Activated T-cell treated with anti-CD3 and anti-CD28 coated beads, Interleukin-2, amount 50 U/mL, for 72 hours (primary cell): ENCODE measurements at regions not wholly inside any gene's neighbourhood (a gene's known extent, or its start where the extent isn't known, plus 50 kb on each side); places are given as distances from the start of the nearest gene placed in this dataset.
A peak's percentile ranks its signal among the peaks of the same experiment; 100 is the strongest.

Source experiments
- ATAC-seq, 2 donors: fragments of 150-1000 bp; cut with Tn5 transposase; replicated peaks in 1 of 2; 2 replicates each; pipeline ENCODE4 v1.10.0; 2021; ENCODE audit warnings: moderate library complexity in 2 of 2, mild to moderate bottlenecking in 1 of 2
- DNase-seq, 2 donors: peaks; one replicate each; pipeline ENCODE4 v3.0.0; 2021 to 2022; ENCODE audit warnings: mixed read lengths in 1 of 2
- H3K27ac Mint-ChIP-seq: one replicate; pipeline ENCODE4 v1.8.0; 2022; ENCODE audit warnings: mild to moderate bottlenecking, moderate library complexity, mixed read lengths
- H3K27me3 Mint-ChIP-seq: one replicate; pipeline ENCODE4 v1.8.0; 2022; ENCODE audit warnings: low read depth, mixed read lengths
- H3K36me3 Mint-ChIP-seq, 2 donors: one replicate each; pipeline ENCODE4 v1.8.0; 2022; ENCODE audit warnings: mixed read lengths in 2 of 2, mild to moderate bottlenecking in 1 of 2; ENCODE audit not compliant: insufficient read depth in 2 of 2
- H3K4me1 Mint-ChIP-seq: one replicate; pipeline ENCODE4 v1.8.0; 2022; ENCODE audit warnings: low read depth, mixed read lengths
- H3K4me3 Mint-ChIP-seq, 2 donors: one replicate each; pipeline ENCODE4 v1.8.0; 2022; ENCODE audit warnings: mild to moderate bottlenecking in 2 of 2, mixed read lengths in 2 of 2, moderate library complexity in 2 of 2
- H3K9me3 Mint-ChIP-seq, 2 donors: one replicate each; pipeline ENCODE4 v1.8.0; 2022; ENCODE audit warnings: mixed read lengths in 2 of 2

DNA sequence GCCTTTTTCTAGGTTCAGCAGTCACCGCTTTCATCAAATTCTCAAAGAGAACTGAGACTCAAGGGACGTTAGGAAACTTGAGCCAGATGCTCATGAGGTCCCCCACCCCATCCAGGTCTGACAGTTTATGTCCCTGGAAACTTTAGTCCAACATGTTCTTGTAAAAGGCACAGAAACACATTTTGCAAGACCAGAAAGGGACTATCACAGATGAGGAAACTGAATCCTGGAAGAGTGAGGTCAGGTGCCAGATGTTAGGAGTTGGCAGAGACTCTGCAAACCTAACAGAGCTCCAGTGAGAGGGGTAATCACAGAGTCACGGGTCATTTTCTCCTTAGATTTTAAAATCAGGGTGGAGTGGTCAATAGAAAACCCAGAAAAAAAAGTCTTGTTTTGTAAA lies 76.6 kb downstream of the RDH14 start:
- Mint-ChIP-seq H3K36me3 (no peaks in the 10 kb centered on the region), H3K27ac (no peak overlapping the region), H3K4me3 (no peak overlapping the region), H3K27me3 (peaks cover 8% of the 10 kb centered on the region), H3K4me1 (no peaks in the 10 kb centered on the region), H3K9me3 (no peaks in the 10 kb centered on the region)
- no peak for ATAC-seq
- no peak for DNase-seq

- Mint-ChIP-seq H3K27me3 (peaks cover 8% of the 10 kb centered on the region), H3K9me3 (no peaks in the 10 kb centered on the region), H3K27ac (no peak overlapping the region), H3K36me3 (no peaks in the 10 kb centered on the region), H3K4me3 (no peak overlapping the region), H3K4me1 (no peaks in the 10 kb centered on the region)
- ATAC-seq (no peak), DNase-seq (no peak)
These were observed 77.8 kb downstream of the RDH14 start for GRCh38 chr2:18482666-18483065.

- DNase-seq (no peak), ATAC-seq (no peak)
- H3K4me3 Mint-ChIP-seq = no peak overlapping the region
- peaks cover 8% of the 10 kb centered on the region for H3K27me3 Mint-ChIP-seq
- H3K27ac Mint-ChIP-seq = no peak overlapping the region
- no peaks in the 10 kb centered on the region for H3K9me3 Mint-ChIP-seq
- no peaks in the 10 kb centered on the region for H3K4me1 Mint-ChIP-seq
- H3K36me3 Mint-ChIP-seq = no peaks in the 10 kb centered on the region
These were observed 80.5 kb downstream of the RDH14 start for GRCh38 chr2:18479947-18480369.

- Mint-ChIP-seq H3K9me3 (no peaks in the 10 kb centered on the region), H3K27ac (no peak overlapping the region), H3K36me3 (no peaks in the 10 kb centered on the region), H3K4me3 (no peak overlapping the region), H3K4me1 (no peaks in the 10 kb centered on the region), H3K27me3 (no peaks in the 10 kb centered on the region)
- DNase-seq = no peak
- no peak for ATAC-seq
These were observed 83.2 kb downstream of the RDH14 start for GRCh38 chr2:18477293-18477692.

- no peaks in the 10 kb centered on the region for H3K9me3 Mint-ChIP-seq
- H3K36me3 Mint-ChIP-seq = no peaks in the 10 kb centered on the region
- no peak overlapping the region for H3K27ac Mint-ChIP-seq
- ATAC-seq (no peak), DNase-seq (no peak)
- H3K27me3 Mint-ChIP-seq = no peaks in the 10 kb centered on the region
- H3K4me3 Mint-ChIP-seq = no peak overlapping the region
- no peaks in the 10 kb centered on the region for H3K4me1 Mint-ChIP-seq
These were observed 84.0 kb downstream of the RDH14 start for GRCh38 chr2:18476484-18476883.

DNA sequence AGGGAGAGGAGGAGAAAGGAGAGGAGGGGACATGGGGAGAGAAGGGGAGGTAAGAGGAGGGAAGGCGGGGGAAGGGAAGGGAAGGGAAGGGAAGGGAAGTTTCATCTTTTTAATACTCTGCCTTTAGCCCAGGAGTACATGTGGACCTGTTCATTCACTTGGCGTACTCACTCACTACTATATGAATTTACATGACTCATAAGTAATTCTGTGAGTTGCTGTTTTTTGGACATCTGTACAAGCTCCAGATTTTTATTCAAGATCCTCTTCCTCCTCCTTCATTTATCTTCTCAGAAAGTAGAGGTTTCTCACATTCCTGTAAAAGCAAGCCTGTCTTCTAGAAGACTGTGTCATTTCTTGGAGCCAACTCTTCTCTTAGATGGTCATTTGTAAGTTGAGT lies 84.6 kb downstream of the RDH14 start:
- no peaks in the 10 kb centered on the region for H3K9me3 Mint-ChIP-seq
- H3K27me3 Mint-ChIP-seq = peaks cover 4% of the 10 kb centered on the region
- no peaks in the 10 kb centered on the region for H3K36me3 Mint-ChIP-seq
- ATAC-seq (no peak), DNase-seq (no peak)
- no peaks in the 10 kb centered on the region for H3K4me1 Mint-ChIP-seq
- no peak overlapping the region for H3K4me3 Mint-ChIP-seq
- no peak overlapping the region for H3K27ac Mint-ChIP-seq

DNA sequence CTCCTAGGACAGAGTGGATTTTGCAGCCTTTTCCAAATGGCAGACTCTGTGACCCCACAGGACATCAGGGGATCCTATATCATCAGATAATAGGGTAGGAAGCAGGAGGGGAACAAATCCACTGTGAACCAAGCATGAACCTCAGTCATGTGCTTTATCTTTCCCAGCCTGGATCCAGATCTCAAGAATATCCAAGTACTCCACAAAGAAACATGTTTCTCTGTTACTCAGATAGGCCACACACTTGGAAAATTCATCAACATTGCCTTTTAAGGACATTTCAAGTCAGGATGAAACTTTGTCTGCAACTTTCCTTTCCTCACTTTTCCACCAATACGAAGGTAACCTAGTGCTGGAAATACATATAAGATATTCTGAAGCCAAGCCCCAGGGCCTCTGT lies 85.8 kb downstream of the RDH14 start:
- peaks cover 6% of the 10 kb centered on the region for H3K27me3 Mint-ChIP-seq
- H3K9me3 Mint-ChIP-seq = no peaks in the 10 kb centered on the region
- no peak overlapping the region for H3K27ac Mint-ChIP-seq
- H3K36me3 Mint-ChIP-seq = no peaks in the 10 kb centered on the region
- no peaks in the 10 kb centered on the region for H3K4me1 Mint-ChIP-seq
- DNase-seq = no peak
- H3K4me3 Mint-ChIP-seq = no peak overlapping the region
- no peak for ATAC-seq

DNA sequence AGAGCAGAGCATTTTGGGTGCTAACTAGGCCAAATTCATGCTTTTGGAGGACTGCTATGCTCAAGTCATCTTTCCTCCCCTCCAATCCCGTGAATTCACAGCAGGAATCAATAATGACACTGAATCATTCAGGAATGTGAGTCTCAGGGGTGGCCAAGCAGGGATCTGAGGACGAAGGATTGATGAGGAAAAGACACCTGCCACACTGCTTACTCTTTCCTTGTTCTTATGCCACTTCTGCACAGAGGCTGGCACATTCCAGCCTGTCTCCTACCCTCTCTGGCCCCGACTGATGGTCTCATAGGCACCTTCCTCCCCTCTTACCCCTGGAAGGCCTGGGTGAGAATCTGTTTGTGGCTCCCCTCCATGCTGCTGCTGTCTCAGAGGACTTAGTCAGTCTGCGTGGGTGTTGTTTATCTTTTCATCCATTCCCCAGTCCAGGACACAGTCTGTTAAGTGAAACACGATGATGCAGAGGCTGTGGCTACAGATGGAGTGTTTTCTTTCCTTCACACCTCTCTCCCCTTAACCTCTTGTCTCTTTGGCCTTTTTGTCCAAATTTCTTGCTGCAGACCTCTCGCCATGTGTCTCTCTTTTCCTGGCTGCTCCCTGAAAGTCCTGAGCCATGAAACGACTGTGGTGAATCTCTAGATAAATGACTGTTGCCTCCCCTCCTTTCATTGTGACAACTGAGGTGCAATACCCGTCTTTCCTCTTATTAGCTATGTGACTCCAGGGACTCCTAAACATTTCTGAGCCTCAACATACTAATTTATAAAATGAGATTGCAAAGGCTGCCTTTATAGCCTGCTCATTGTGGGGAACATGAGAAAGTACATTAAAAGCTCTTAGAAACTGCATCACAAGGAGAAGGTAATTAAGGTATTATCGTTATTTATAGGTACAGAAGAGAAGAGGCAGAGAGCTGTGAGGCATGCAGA lies 86.9 kb downstream of the RDH14 start:
- no peaks in the 10 kb centered on the region for H3K9me3 Mint-ChIP-seq
- no peak for DNase-seq
- peak in 1 of 2 donors; percentile 38 for ATAC-seq
- H3K4me1 Mint-ChIP-seq = no peaks in the 10 kb centered on the region
- H3K36me3 Mint-ChIP-seq = no peaks in the 10 kb centered on the region
- H3K27ac Mint-ChIP-seq = no peak overlapping the region
- no peak overlapping the region for H3K4me3 Mint-ChIP-seq
- H3K27me3 Mint-ChIP-seq = peaks cover 11% of the 10 kb centered on the region

DNA sequence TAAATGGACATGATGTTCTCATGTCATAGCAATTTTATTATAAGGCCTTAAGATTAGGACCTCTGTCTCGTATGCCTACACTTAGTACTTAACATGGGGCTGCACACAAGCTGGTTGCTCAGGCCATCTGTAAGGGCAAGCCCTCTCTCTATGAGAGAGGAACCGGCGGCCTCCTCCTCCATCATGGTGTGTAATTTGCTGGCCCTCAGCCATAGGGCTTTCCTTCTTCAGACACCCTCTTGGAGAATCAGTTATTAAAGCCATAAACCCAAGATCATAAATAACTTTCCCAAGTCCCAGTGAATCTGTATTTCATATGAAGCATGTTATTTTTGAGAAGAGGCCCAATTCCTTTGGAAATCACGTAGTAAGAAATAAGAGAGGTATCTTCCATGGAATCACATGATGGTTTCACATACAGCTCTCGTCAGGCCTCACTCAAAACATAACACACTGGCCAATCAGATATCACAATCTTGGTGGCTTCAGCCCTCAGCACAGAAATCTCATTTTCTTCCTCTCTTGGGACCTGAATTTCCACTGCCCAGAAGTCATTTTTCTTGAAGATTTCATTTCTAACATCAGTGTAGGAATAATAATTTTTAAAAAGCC lies 92.6 kb downstream of the RDH14 start:
- Mint-ChIP-seq H3K4me3 (no peak overlapping the region), H3K4me1 (no peaks in the 10 kb centered on the region), H3K27me3 (peaks cover 24% of the 10 kb centered on the region), H3K36me3 (no peaks in the 10 kb centered on the region), H3K9me3 (no peaks in the 10 kb centered on the region), H3K27ac (no peak overlapping the region)
- ATAC-seq (no peak), DNase-seq (no peak)

DNA sequence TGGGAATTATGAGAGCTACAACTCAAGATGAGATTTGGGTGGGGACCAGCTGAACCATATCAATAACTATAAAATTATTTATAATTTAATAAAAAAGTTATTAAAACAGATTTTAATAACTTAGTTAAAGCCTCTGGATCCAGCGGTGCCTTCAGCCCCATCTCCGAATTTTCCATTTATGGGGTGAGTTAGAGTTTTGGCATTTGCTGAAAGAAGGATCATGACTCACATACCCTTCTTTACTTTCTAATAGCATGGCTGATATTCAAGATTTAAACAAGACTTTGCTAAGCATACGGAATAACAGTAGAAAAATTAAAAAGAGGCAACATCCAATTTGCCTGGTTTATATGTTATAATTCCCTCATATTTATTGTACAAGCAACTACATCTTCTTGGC lies 94.5 kb downstream of the RDH14 start:
- no peaks in the 10 kb centered on the region for H3K4me1 Mint-ChIP-seq
- peaks cover 0 to 1% of the 10 kb centered on the region in 2 donors for H3K9me3 Mint-ChIP-seq
- DNase-seq = no peak
- no peak overlapping the region for H3K4me3 Mint-ChIP-seq
- H3K36me3 Mint-ChIP-seq = no peaks in the 10 kb centered on the region
- no peak overlapping the region for H3K27ac Mint-ChIP-seq
- ATAC-seq = no peak
- H3K27me3 Mint-ChIP-seq = peaks cover 25% of the 10 kb centered on the region

- Mint-ChIP-seq H3K9me3 (peaks cover 0 to 1% of the 10 kb centered on the region in 2 donors), H3K4me3 (no peak overlapping the region), H3K27me3 (peaks cover 22% of the 10 kb centered on the region), H3K27ac (no peak overlapping the region), H3K36me3 (no peaks in the 10 kb centered on the region), H3K4me1 (no peaks in the 10 kb centered on the region)
- no peak for DNase-seq
- ATAC-seq = no peak
These were observed 95.5 kb downstream of the RDH14 start for GRCh38 chr2:18464913-18465312.

GRCh38 chr2:18456026-18456425 lies 104.4 kb downstream of the RDH14 start:
- no peaks in the 10 kb centered on the region for H3K36me3 Mint-ChIP-seq
- H3K4me1 Mint-ChIP-seq = no peaks in the 10 kb centered on the region
- no peak overlapping the region for H3K4me3 Mint-ChIP-seq
- DNase-seq (no peak), ATAC-seq (no peak)
- peaks cover 20% of the 10 kb centered on the region for H3K27me3 Mint-ChIP-seq
- no peak overlapping the region for H3K27ac Mint-ChIP-seq
- no peaks in the 10 kb centered on the region for H3K9me3 Mint-ChIP-seq

DNA sequence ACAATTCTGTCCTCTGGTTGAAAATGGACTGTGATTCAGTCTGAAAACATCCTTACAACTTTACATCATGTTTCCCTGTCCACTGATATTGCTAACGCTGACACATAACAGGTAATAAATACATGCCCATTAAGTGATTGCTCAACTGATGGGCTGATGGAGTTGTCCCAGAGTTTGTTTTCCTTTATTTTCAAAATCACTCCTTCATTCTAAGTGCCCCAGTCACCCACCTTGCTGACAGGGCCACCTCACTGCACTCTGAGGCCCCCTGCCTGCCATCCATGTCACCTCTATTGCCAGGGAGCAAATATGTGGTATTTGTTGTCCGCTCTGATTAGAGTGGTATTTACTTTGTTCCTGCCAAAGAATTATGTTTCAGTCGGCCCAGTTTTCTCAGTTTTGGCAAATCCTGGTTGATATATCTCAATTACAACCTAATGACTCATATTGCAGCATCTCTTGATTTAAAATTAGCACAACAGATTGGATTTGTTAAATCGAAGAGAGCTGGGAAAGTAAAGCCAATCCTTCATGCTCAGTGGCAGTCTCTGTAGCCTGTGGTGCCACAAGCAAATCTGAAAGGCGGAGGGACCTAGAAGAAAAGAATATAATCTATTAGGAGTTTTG lies 105.1 kb downstream of the RDH14 start:
- no peaks in the 10 kb centered on the region for H3K36me3 Mint-ChIP-seq
- H3K4me3 Mint-ChIP-seq = no peak overlapping the region
- H3K27ac Mint-ChIP-seq = no peak overlapping the region
- H3K27me3 Mint-ChIP-seq = peaks cover 20% of the 10 kb centered on the region
- no peaks in the 10 kb centered on the region for H3K9me3 Mint-ChIP-seq
- H3K4me1 Mint-ChIP-seq = no peaks in the 10 kb centered on the region
- DNase-seq (no peak), ATAC-seq (no peak)
